OCI-LY7 (cell line): ENCODE measurements at regions not wholly inside any gene's neighbourhood (a gene's known extent, or its start where the extent isn't known, plus 50 kb on each side); places are given as distances from the start of the nearest gene placed in this dataset.

Source experiments
- BruUV-seq: library from RNA; stranded (reverse); fragments of 400-500 nt; replicated peaks from 2 replicates; lab custom pipeline; 2021; lab: Mats Ljungman, UMichigan
- CTCF ChIA-PET: fragments of 300-600 bp; sonication (Branson Sonifier 250); formaldehyde crosslinking; loops from one replicate; lab custom pipeline; 2022; ENCODE audit warnings: antibody characterized with exemption; ENCODE audit not compliant: unreplicated experiment; lab: Charles Lee
- POLR2A ChIA-PET: fragments of 300-600 bp; sonication (Branson Sonifier 250); formaldehyde crosslinking; loops from one replicate; lab custom pipeline; 2022; ENCODE audit warnings: antibody characterized with exemption; lab: Charles Lee
- DNase-seq: peaks from one replicate; pipeline ENCODE4 v3.0.0-alpha.2; 2015; ENCODE audit warnings: low spot score
- H2AFZ ChIP-seq: fragments of 200-600 bp; sonication (generic), shearing (Covaris generic); 2 replicates; pipeline ENCODE4 v1.6.1; 2014; ENCODE audit warnings: mild to moderate bottlenecking, antibody characterized with exemption, low read length, moderate library complexity
- H3K27ac ChIP-seq: fragments of 200-600 bp; sonication (generic); 2 replicates; pipeline ENCODE4 v1.5.1; 2014; ENCODE audit warnings: mixed run types, low read depth, mild to moderate bottlenecking, moderate library complexity, low read length, inconsistent platforms; ENCODE audit not compliant: poor library complexity, severe bottlenecking
- H3K36me3 ChIP-seq: fragments of 200-600 bp; sonication (generic); 2 replicates; pipeline ENCODE4 v1.6.1; 2014; ENCODE audit warnings: mild to moderate bottlenecking, antibody characterized with exemption, low read length, moderate library complexity, mixed read lengths; ENCODE audit not compliant: insufficient read depth
- H3K4me1 ChIP-seq: fragments of 200-600 bp; sonication (generic); 2 replicates; pipeline ENCODE4 v1.5.1; 2014; ENCODE audit warnings: mild to moderate bottlenecking, low read length; ENCODE audit not compliant: insufficient read depth, poor library complexity, severe bottlenecking
- H3K4me2 ChIP-seq: fragments of 200-600 bp; sonication (generic); 2 replicates; pipeline ENCODE4 v1.6.1; 2014; ENCODE audit warnings: mild to moderate bottlenecking, low read length
- H3K4me3 ChIP-seq: fragments of 200-600 bp; sonication (generic); 2 replicates; pipeline ENCODE4 v1.5.1; 2014; ENCODE audit warnings: mild to moderate bottlenecking, low read depth, low read length; ENCODE audit not compliant: poor library complexity, severe bottlenecking
- H3K79me2 ChIP-seq: fragments of 200-600 bp; sonication (generic); 2 replicates; pipeline ENCODE4 v1.6.1; 2016; ENCODE audit warnings: low read depth, mild to moderate bottlenecking, low read length, moderate library complexity, mixed read lengths; ENCODE audit not compliant: insufficient read depth
- H3K9me2 ChIP-seq: fragments of 200-600 bp; sonication (generic); 2 replicates; pipeline ENCODE4 v1.6.1; 2016; ENCODE audit warnings: mild to moderate bottlenecking, low read length, mixed read lengths; ENCODE audit not compliant: insufficient read depth
- H3K9me3 ChIP-seq: fragments of 200-600 bp; sonication (generic); 2 replicates; pipeline ENCODE4 v1.6.1; 2014; ENCODE audit warnings: mild to moderate bottlenecking, mixed run types, low read length, mixed read lengths
- H4K20me1 ChIP-seq: fragments of 200-600 bp; sonication (generic); 2 replicates; pipeline ENCODE4 v1.6.1; 2014; ENCODE audit warnings: mild to moderate bottlenecking, antibody characterized with exemption, low read length, moderate library complexity, mixed read lengths; ENCODE audit not compliant: insufficient read depth
- CTCF ChIP-seq: fragments of 200-600 bp; sonication (generic); conservative IDR thresholded peaks from 2 replicates; pipeline ENCODE4 v1.5.1; 2014; ENCODE audit warnings: mild to moderate bottlenecking, antibody characterized with exemption, low read length, moderate library complexity, mixed read lengths
- EZH2phosphoT487 ChIP-seq: fragments of 200-600 bp; sonication (generic); IDR thresholded peaks from 2 replicates; pipeline ENCODE4 v1.6.1; 2018; ENCODE audit warnings: low read depth, borderline replicate concordance, mild to moderate bottlenecking, mixed run types, antibody characterized with exemption, low read length, moderate library complexity, mixed read lengths
- intact Hi-C: fragments of 100-400 bp; cut with micrococcal nuclease; formaldehyde crosslinking; loops from one replicate; pipeline ENCODE4 v1.10.0; 2022; ENCODE audit not compliant: unreplicated experiment

GRCh38 chr2:129728035-129728972 lies 251.2 kb upstream of the RAB6C start:
- Histone ChIP-seq H3K79me2 (no peaks in the 10 kb centered on the region), H3K4me2 (no peak overlapping the region), H3K9me3 (no peaks in the 10 kb centered on the region), H2AFZ (no peak overlapping the region), H3K36me3 (no peaks in the 10 kb centered on the region), H3K27ac (no peak overlapping the region), H3K4me1 (no peaks in the 10 kb centered on the region), H3K9me2 (no peaks in the 10 kb centered on the region), H3K4me3 (no peak overlapping the region), H4K20me1 (no peaks in the 10 kb centered on the region)
- DNase-seq = no peak
- no TSS peak for BruUV-seq
- ChIA-PET POLR2A (no interaction called here), CTCF (no interaction called here)
- TF ChIP-seq EZH2phosphoT487 = no peak
- TF ChIP-seq CTCF = no peak
- intact Hi-C loops = no loop called here

- TF ChIP-seq CTCF (no peak), EZH2phosphoT487 (no peak)
- BruUV-seq = no TSS peak
- no peak overlapping the region for H3K4me2 ChIP-seq
- no peak overlapping the region for H2AFZ ChIP-seq
- no peaks in the 10 kb centered on the region for H3K9me2 ChIP-seq
- H3K79me2 ChIP-seq = no peaks in the 10 kb centered on the region
- H4K20me1 ChIP-seq = no peaks in the 10 kb centered on the region
- CTCF ChIA-PET = no interaction called here
- H3K9me3 ChIP-seq = no peaks in the 10 kb centered on the region
- no peak overlapping the region for H3K4me3 ChIP-seq
- H3K36me3 ChIP-seq = no peaks in the 10 kb centered on the region
- POLR2A ChIA-PET = no interaction called here
- H3K4me1 ChIP-seq = no peaks in the 10 kb centered on the region
- DNase-seq = no peak
- H3K27ac ChIP-seq = no peak overlapping the region
- intact Hi-C loops = no loop called here
Measured at GRCh38 chr2:129729011-129729410, 250.5 kb upstream of the RAB6C start.

- H3K4me2 ChIP-seq = no peak overlapping the region
- intact Hi-C loops = no loop called here
- no peak overlapping the region for H3K4me3 ChIP-seq
- H2AFZ ChIP-seq = no peak overlapping the region
- H3K9me2 ChIP-seq = no peaks in the 10 kb centered on the region
- TF ChIP-seq EZH2phosphoT487 = no peak
- TF ChIP-seq CTCF = no peak
- H3K4me1 ChIP-seq = no peaks in the 10 kb centered on the region
- no peaks in the 10 kb centered on the region for H3K36me3 ChIP-seq
- H3K27ac ChIP-seq = no peak overlapping the region
- ChIA-PET CTCF (no interaction called here), POLR2A (no interaction called here)
- DNase-seq = no peak
- BruUV-seq = no TSS peak
- no peaks in the 10 kb centered on the region for H3K79me2 ChIP-seq
- H4K20me1 ChIP-seq = no peaks in the 10 kb centered on the region
- H3K9me3 ChIP-seq = no peaks in the 10 kb centered on the region
Measured at GRCh38 chr2:129729646-129730045, 249.8 kb upstream of the RAB6C start.
